Natural killer cell (primary cell): ENCODE measurements at regions not wholly inside any gene's neighbourhood (a gene's known extent, or its start where the extent isn't known, plus 50 kb on each side); places are given as distances from the start of the nearest gene placed in this dataset.

Source experiments
- ATAC-seq, 3 donors: fragments of 150-1000 bp in 2 of 3; fragments of 200-7000 bp in 1 of 3; cut with Tn5 transposase; 1 replicate in 1 of 3; 2 replicates in 2 of 3; pipeline ENCODE4 v1.10.0; 2021; ENCODE audit warnings: mild to moderate bottlenecking in 2 of 3, moderate library complexity in 2 of 3
- DNase-seq, 2 donors: peaks; one replicate each; pipeline versions ENCODE4 v3.0.0 to v3.0.0-alpha.2; 2013 to 2021; ENCODE audit warnings: mixed read lengths in 1 of 2
- H3K27ac ChIP-seq: one replicate; pipeline ENCODE4 v1.5.1; 2013; ENCODE audit warnings: mild to moderate bottlenecking, low read length
- H3K27me3 ChIP-seq: one replicate; pipeline ENCODE4 v1.6.1; 2013; ENCODE audit warnings: low read length; ENCODE audit not compliant: control insufficient read depth, insufficient read depth
- H3K36me3 ChIP-seq: one replicate; pipeline ENCODE4 v1.6.1; 2013; ENCODE audit warnings: low read length; ENCODE audit not compliant: control insufficient read depth, insufficient read depth
- H3K4me1 ChIP-seq: one replicate; pipeline ENCODE4 v1.6.1; 2013; ENCODE audit warnings: low read length; ENCODE audit not compliant: control insufficient read depth, insufficient read depth
- H3K4me3 ChIP-seq: one replicate; pipeline ENCODE4 v1.5.1; 2013; ENCODE audit warnings: low read length
- H3K9me3 ChIP-seq: one replicate; pipeline ENCODE4 v1.6.1; 2013; ENCODE audit warnings: low read length; ENCODE audit not compliant: control insufficient read depth, insufficient read depth
- H3K27ac Mint-ChIP-seq, 2 donors: one replicate each; pipeline ENCODE4 v1.8.0; 2022; ENCODE audit warnings: mild to moderate bottlenecking in 2 of 2, mixed read lengths in 2 of 2, moderate library complexity in 1 of 2
- H3K27me3 Mint-ChIP-seq, 2 donors: one replicate each; pipeline ENCODE4 v1.8.0; 2022; ENCODE audit warnings: low read depth in 2 of 2, mixed read lengths in 2 of 2
- H3K36me3 Mint-ChIP-seq: one replicate; pipeline ENCODE4 v1.8.0; 2022; ENCODE audit warnings: mixed read lengths
- H3K4me1 Mint-ChIP-seq, 2 donors: one replicate each; pipeline ENCODE4 v1.8.0; 2022; ENCODE audit warnings: mixed read lengths in 2 of 2
- H3K4me3 Mint-ChIP-seq: one replicate; pipeline ENCODE4 v1.8.0; 2022; ENCODE audit warnings: mild to moderate bottlenecking, moderate library complexity, mixed read lengths
- H3K9me3 Mint-ChIP-seq, 2 donors: one replicate each; pipeline ENCODE4 v1.8.0; 2022; ENCODE audit warnings: mixed read lengths in 2 of 2
- WGBS: methylation state at CpG from one replicate; pipeline ENCODE4 v1.1.7; 2013; ENCODE audit warnings: missing lambda C conversion rate; ENCODE audit not compliant: insufficient coverage; 5-methylcytosine and 5-hydroxymethylcytosine counted together
- intact Hi-C: fragments of 100-400 bp; cut with micrococcal nuclease; formaldehyde crosslinking; loops from one replicate; pipeline ENCODE4 v1.14.2; 2022
- TF ChIP-seq, protein P1 (sequence below): fragments of 200-600 bp; IDR thresholded peaks from one replicate; pipeline ENCODE4 v1.8.0; 2022; ENCODE audit warnings: antibody characterized with exemption

DNA sequence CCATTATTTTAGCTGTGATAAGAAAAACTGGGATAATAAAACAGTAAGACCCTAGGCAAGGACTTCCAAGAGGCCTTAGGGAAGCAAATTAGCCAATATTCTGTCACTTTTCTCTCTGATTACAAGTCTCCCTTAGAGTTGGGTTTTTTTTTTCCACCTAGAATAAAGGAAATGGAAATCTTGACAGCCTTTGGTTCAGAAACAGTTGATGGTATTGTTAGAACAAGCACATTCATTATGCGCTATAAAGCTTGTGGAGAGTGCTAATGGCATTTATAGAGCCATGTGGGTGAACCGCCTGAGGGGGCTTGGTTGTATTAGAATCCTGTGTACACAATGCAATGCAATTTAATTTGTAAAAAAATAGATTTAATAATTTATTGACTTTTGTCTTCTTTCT, 88.9 kb upstream of the OGFRL1 start:
- H3K9me3 ChIP-seq: no peaks in the 10 kb centered on the region
- Mint-ChIP-seq H3K36me3 (no peaks in the 10 kb centered on the region), H3K27ac (no peak overlapping the region), H3K4me1 (no peaks in the 10 kb centered on the region), H3K27me3 (peaks cover 7 to 9% of the 10 kb centered on the region in 2 donors), H3K9me3 (no peaks in the 10 kb centered on the region), H3K4me3 (no peak overlapping the region)
- no peak overlapping the region for H3K4me3 ChIP-seq
- DNase-seq (no peak), ATAC-seq (no peak)
- H3K27me3 ChIP-seq: peaks cover 2% of the 10 kb centered on the region
- H3K27ac ChIP-seq: no peak overlapping the region
- TF ChIP-seq, protein P1, sequence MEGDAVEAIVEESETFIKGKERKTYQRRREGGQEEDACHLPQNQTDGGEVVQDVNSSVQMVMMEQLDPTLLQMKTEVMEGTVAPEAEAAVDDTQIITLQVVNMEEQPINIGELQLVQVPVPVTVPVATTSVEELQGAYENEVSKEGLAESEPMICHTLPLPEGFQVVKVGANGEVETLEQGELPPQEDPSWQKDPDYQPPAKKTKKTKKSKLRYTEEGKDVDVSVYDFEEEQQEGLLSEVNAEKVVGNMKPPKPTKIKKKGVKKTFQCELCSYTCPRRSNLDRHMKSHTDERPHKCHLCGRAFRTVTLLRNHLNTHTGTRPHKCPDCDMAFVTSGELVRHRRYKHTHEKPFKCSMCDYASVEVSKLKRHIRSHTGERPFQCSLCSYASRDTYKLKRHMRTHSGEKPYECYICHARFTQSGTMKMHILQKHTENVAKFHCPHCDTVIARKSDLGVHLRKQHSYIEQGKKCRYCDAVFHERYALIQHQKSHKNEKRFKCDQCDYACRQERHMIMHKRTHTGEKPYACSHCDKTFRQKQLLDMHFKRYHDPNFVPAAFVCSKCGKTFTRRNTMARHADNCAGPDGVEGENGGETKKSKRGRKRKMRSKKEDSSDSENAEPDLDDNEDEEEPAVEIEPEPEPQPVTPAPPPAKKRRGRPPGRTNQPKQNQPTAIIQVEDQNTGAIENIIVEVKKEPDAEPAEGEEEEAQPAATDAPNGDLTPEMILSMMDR: no peak
- H3K4me1 ChIP-seq: no peaks in the 10 kb centered on the region
- no peaks in the 10 kb centered on the region for H3K36me3 ChIP-seq
- 100% methylated on average over 1 of the region's 2 CpGs for WGBS
- intact Hi-C loops: no loop called here

DNA sequence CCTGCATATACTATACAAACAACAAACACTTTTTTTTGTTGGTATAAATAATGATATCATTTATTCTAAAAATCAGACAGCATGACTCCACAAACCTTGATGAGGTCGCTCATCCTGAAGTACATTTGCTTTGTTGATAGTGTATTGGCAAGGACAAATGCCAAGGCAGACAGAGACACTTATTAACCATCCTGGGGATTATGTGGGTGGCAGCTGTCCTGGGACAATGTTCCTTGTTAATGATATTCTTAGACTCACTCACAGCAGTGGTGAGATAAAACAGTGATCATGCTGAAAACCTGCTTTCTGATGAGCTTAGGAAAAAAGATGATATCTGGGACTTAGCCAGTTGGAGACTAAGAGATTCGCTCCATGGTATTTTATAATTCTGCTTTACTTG, 85.4 kb upstream of the OGFRL1 start:
- Histone ChIP-seq H3K36me3 (no peaks in the 10 kb centered on the region), H3K4me3 (no peak overlapping the region), H3K4me1 (no peaks in the 10 kb centered on the region), H3K27me3 (peaks cover 2% of the 10 kb centered on the region), H3K27ac (no peak overlapping the region), H3K9me3 (no peaks in the 10 kb centered on the region)
- peaks cover 4 to 9% of the 10 kb centered on the region in 2 donors for H3K27me3 Mint-ChIP-seq
- 100% methylated on average over 1 of the region's 2 CpGs for WGBS
- no peak for DNase-seq
- TF ChIP-seq, protein P1: no peak
- ATAC-seq: no peak
- intact Hi-C loops: no loop called here
- no peaks in the 10 kb centered on the region for H3K9me3 Mint-ChIP-seq
- no peak overlapping the region for H3K4me3 Mint-ChIP-seq
- no peaks in the 10 kb centered on the region for H3K4me1 Mint-ChIP-seq
- H3K36me3 Mint-ChIP-seq: no peaks in the 10 kb centered on the region
- H3K27ac Mint-ChIP-seq: no peak overlapping the region

DNA sequence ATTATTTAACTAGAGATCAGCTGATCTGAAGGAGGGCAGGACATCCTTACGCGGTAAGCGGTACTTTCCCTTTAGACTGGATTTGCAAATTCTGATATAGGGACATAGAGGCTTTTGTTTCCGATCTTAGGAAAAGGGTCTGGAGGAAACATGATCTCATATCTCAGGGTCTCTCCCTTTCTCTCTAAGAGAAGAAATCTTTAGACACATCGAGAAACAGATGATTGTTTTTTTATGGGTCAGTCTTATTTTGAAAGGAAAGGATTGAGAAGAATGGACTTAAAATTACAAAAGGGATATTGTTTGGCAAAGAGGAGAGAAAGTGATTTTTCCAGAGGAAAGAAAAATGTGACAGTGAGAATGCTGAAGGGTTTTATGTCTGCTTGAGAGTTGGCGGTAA, 83.9 kb upstream of the OGFRL1 start:
- peaks cover 2% of the 10 kb centered on the region for H3K27me3 ChIP-seq
- TF ChIP-seq, protein P1: no peak
- intact Hi-C loops: no loop called here
- H3K27ac ChIP-seq: no peak overlapping the region
- ATAC-seq (no peak), DNase-seq (no peak)
- no peaks in the 10 kb centered on the region for H3K36me3 ChIP-seq
- Mint-ChIP-seq H3K36me3 (no peaks in the 10 kb centered on the region), H3K4me1 (no peaks in the 10 kb centered on the region), H3K27ac (no peak overlapping the region), H3K4me3 (no peak overlapping the region), H3K27me3 (peaks cover 4 to 9% of the 10 kb centered on the region in 2 donors), H3K9me3 (no peaks in the 10 kb centered on the region)
- WGBS: 97% methylated on average over 5 of the region's 6 CpGs
- no peak overlapping the region for H3K4me3 ChIP-seq
- no peaks in the 10 kb centered on the region for H3K4me1 ChIP-seq
- H3K9me3 ChIP-seq: no peaks in the 10 kb centered on the region

DNA sequence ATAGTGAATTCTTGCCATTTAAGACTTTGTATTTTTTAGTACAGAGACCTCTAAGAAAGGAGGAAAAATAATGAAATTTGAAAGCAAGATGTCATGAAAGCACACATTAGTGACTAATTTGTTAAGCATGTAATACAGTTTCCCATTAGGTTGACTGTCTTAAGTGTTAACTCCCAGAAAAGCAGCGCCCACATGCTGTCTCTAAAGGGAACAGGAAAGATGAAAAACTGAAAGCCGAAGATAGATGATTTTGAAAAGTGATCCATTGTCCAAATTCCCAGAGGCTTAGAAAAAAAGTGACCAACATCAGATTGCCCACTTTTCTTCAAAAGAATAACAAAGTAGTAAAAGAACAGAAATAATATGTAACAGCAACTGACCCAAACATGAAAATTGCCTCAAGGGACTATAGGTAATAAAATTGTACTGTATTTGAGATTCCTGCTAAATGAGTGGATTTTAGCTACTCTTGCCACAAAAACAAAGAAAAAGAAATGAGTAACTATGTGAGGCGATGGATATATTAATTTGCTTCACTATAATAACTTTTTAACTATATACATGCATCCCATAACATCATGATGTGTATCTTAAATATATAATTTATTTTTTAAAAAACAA, 83.2 kb upstream of the OGFRL1 start:
- TF ChIP-seq, protein P1: no peak
- no peak overlapping the region for H3K4me3 ChIP-seq
- no peaks in the 10 kb centered on the region for H3K9me3 ChIP-seq
- peaks cover 4 to 9% of the 10 kb centered on the region in 2 donors for H3K27me3 Mint-ChIP-seq
- H3K27ac Mint-ChIP-seq: no peak overlapping the region
- H3K4me3 Mint-ChIP-seq: no peak overlapping the region
- intact Hi-C loops: no loop called here
- H3K9me3 Mint-ChIP-seq: no peaks in the 10 kb centered on the region
- H3K27me3 ChIP-seq: peaks cover 2% of the 10 kb centered on the region
- H3K4me1 ChIP-seq: no peaks in the 10 kb centered on the region
- H3K27ac ChIP-seq: no peak overlapping the region
- no peak for ATAC-seq
- H3K36me3 ChIP-seq: no peaks in the 10 kb centered on the region
- no peaks in the 10 kb centered on the region for H3K4me1 Mint-ChIP-seq
- DNase-seq: no peak
- WGBS: 90% methylated on average over 2 of the region's 3 CpGs
- no peaks in the 10 kb centered on the region for H3K36me3 Mint-ChIP-seq
